Left lung (tissue), 4 donors: ENCODE measurements at regions not wholly inside any gene's neighbourhood (a gene's known extent, or its start where the extent isn't known, plus 50 kb on each side); places are given as distances from the start of the nearest gene placed in this dataset.

Source experiments
- ATAC-seq: fragments of 200-7000 bp; cut with Tn5 transposase; one replicate; pipeline ENCODE4 v1.9.1; 2020; ENCODE audit warnings: moderate library complexity
- DNase-seq, 4 donors: peaks; one replicate each; pipeline ENCODE4 v3.0.0-alpha.2; 2013 to 2020
- H3K27ac ChIP-seq, 2 donors: fragments of 200-600 bp; sonication (generic) in 1 of 2; one replicate each; pipeline versions ENCODE4 v1.5.0 to v1.8.0; 2020 to 2021
- H3K27me3 ChIP-seq, 2 donors: fragments of 200-600 bp; sonication (generic) in 1 of 2; one replicate each; pipeline versions ENCODE4 v1.5.0 to v1.8.0; 2020 to 2021
- H3K36me3 ChIP-seq, 2 donors: fragments of 200-600 bp; sonication (generic) in 1 of 2; one replicate each; pipeline versions ENCODE4 v1.5.0 to v1.8.0; 2020 to 2021
- H3K4me1 ChIP-seq, 2 donors: fragments of 200-600 bp; one replicate each; pipeline ENCODE4 v1.8.0; 2021
- H3K4me3 ChIP-seq, 2 donors: fragments of 200-600 bp; sonication (generic) in 1 of 2; one replicate each; pipeline versions ENCODE4 v1.5.0 to v1.8.0; 2020 to 2021; ENCODE audit warnings: mild to moderate bottlenecking in 1 of 2
- H3K9me3 ChIP-seq, 2 donors: fragments of 200-600 bp; sonication (generic) in 1 of 2; one replicate each; pipeline versions ENCODE4 v1.5.0 to v1.8.0; 2020 to 2021
- CTCF ChIP-seq, 2 donors: fragments of 200-600 bp; sonication (generic) in 1 of 2; IDR thresholded peaks; one replicate each; pipeline versions ENCODE4 v1.5.0 to v1.8.0; 2021; ENCODE audit warnings: antibody characterized with exemption in 2 of 2
- intact Hi-C, 2 donors: fragments of 100-400 bp; cut with DNase I; formaldehyde crosslinking; loops; one replicate each; pipeline versions ENCODE4 v1.11.2 to v1.14.2; 2022
- donor health status: DM: no; HTN: yes; CAD: no.
- donor health status: DM: no; HTN: no; CAD: no.

- Histone ChIP-seq H3K9me3 (no peaks in the 10 kb centered on the region), H3K4me3 (no peak overlapping the region), H3K27me3 (no peaks in the 10 kb centered on the region), H3K27ac (no peak overlapping the region), H3K4me1 (no peaks in the 10 kb centered on the region), H3K36me3 (no peaks in the 10 kb centered on the region)
- intact Hi-C loops: no loop called here
- DNase-seq (no peak), ATAC-seq (peak; percentile 29)
- TF ChIP-seq CTCF (IDR thresholded peaks at IDR 0.05): no peak
Observed at GRCh38 chr5:142500227-142500905, 175.5 kb upstream of the SPRY4 start.

- no peaks in the 10 kb centered on the region for H3K9me3 ChIP-seq
- no peak for TF ChIP-seq CTCF (IDR thresholded peaks at IDR 0.05)
- intact Hi-C loops: no loop called here
- H3K4me3 ChIP-seq: no peak overlapping the region
- H3K27me3 ChIP-seq: no peaks in the 10 kb centered on the region
- no peaks in the 10 kb centered on the region for H3K4me1 ChIP-seq
- DNase-seq (no peak), ATAC-seq (peak; percentile 75)
- H3K36me3 ChIP-seq: no peaks in the 10 kb centered on the region
- no peak overlapping the region for H3K27ac ChIP-seq
Observed at GRCh38 chr5:142499591-142500226, 174.9 kb upstream of the SPRY4 start.

GRCh38 chr5:142498298-142498697, 173.5 kb upstream of the SPRY4 start:
- ATAC-seq: no peak
- intact Hi-C loops: no loop called here
- TF ChIP-seq CTCF (IDR thresholded peaks at IDR 0.05): no peak

GRCh38 chr5:142495531-142495930, 170.7 kb upstream of the SPRY4 start:
- Histone ChIP-seq H3K27ac (no peak overlapping the region), H3K4me1 (peaks cover 0 to 6% of the 10 kb centered on the region in 2 donors), H3K27me3 (no peaks in the 10 kb centered on the region), H3K4me3 (no peak overlapping the region), H3K9me3 (no peaks in the 10 kb centered on the region), H3K36me3 (no peaks in the 10 kb centered on the region)
- no peak for ATAC-seq
- intact Hi-C loops: no loop called here
- no peak for TF ChIP-seq CTCF (IDR thresholded peaks at IDR 0.05)
- no peak for DNase-seq

More at GRCh38 chr5:142498298-142498697, 173.5 kb upstream of the SPRY4 start:
- no peak overlapping the region for H3K4me3 ChIP-seq
- no peak overlapping the region for H3K27ac ChIP-seq
- H3K27me3 ChIP-seq: no peaks in the 10 kb centered on the region
- H3K36me3 ChIP-seq: no peaks in the 10 kb centered on the region
- H3K4me1 ChIP-seq: no peaks in the 10 kb centered on the region
- no peaks in the 10 kb centered on the region for H3K9me3 ChIP-seq
- no peak for DNase-seq

- no peak overlapping the region for H3K4me3 ChIP-seq
- TF ChIP-seq CTCF (IDR thresholded peaks at IDR 0.05): no peak
- H3K36me3 ChIP-seq: no peaks in the 10 kb centered on the region
- no peak for ATAC-seq
- H3K27me3 ChIP-seq: no peaks in the 10 kb centered on the region
- no peaks in the 10 kb centered on the region for H3K9me3 ChIP-seq
- DNase-seq: no peak
- intact Hi-C loops: no loop called here
- no peak overlapping the region for H3K27ac ChIP-seq
- peaks cover 0 to 6% of the 10 kb centered on the region in 2 donors for H3K4me1 ChIP-seq
Observed at GRCh38 chr5:142493875-142494518, 169.2 kb upstream of the SPRY4 start.
